ENCODE measurements at regions not wholly inside any gene's neighbourhood (a gene's known extent, or its start where the extent isn't known, plus 50 kb on each side); places are given as distances from the start of the nearest gene placed in this dataset.

GRCh38 chr10:4427532-4427931, 398.5 kb upstream of the AKR1E2 start:
- Mint-ChIP-seq H3K27ac (ENCODE audit: unreplicated experiment) (no peak overlapping the region), H3K36me3 (ENCODE audit: low read depth, unreplicated experiment) (no peaks in the 10 kb centered on the region), H3K9me3 (ENCODE audit: unreplicated experiment) (no peaks in the 10 kb centered on the region), H3K4me1 (ENCODE audit: unreplicated experiment) (no peaks in the 10 kb centered on the region), H3K27me3 (ENCODE audit: unreplicated experiment) (no peaks in the 10 kb centered on the region), H3K4me3 (ENCODE audit: unreplicated experiment) (no peak overlapping the region)
- DNase-seq (ENCODE audit: low spot score): no peak
- TF ChIP-seq CTCF (IDR thresholded peaks at IDR 0.05; ENCODE audit: unreplicated experiment): no peak

GRCh38 chr10:4426866-4427265, 399.1 kb upstream of the AKR1E2 start:
- no peaks in the 10 kb centered on the region for H3K9me3 Mint-ChIP-seq (ENCODE audit: unreplicated experiment)
- H3K27me3 Mint-ChIP-seq (ENCODE audit: unreplicated experiment): no peaks in the 10 kb centered on the region
- no peaks in the 10 kb centered on the region for H3K36me3 Mint-ChIP-seq (ENCODE audit: low read depth, unreplicated experiment)
- H3K27ac Mint-ChIP-seq (ENCODE audit: unreplicated experiment): no peak overlapping the region
- no peaks in the 10 kb centered on the region for H3K4me1 Mint-ChIP-seq (ENCODE audit: unreplicated experiment)
- no peak for TF ChIP-seq CTCF (IDR thresholded peaks at IDR 0.05; ENCODE audit: unreplicated experiment)
- DNase-seq (ENCODE audit: low spot score): no peak
- no peak overlapping the region for H3K4me3 Mint-ChIP-seq (ENCODE audit: unreplicated experiment)

- no peaks in the 10 kb centered on the region for H3K4me1 Mint-ChIP-seq (ENCODE audit: unreplicated experiment)
- no peaks in the 10 kb centered on the region for H3K36me3 Mint-ChIP-seq (ENCODE audit: low read depth, unreplicated experiment)
- no peak overlapping the region for H3K27ac Mint-ChIP-seq (ENCODE audit: unreplicated experiment)
- H3K27me3 Mint-ChIP-seq (ENCODE audit: unreplicated experiment): peaks cover 2% of the 10 kb centered on the region
- no peak for DNase-seq (ENCODE audit: low spot score)
- no peak overlapping the region for H3K4me3 Mint-ChIP-seq (ENCODE audit: unreplicated experiment)
- H3K9me3 Mint-ChIP-seq (ENCODE audit: unreplicated experiment): no peaks in the 10 kb centered on the region
- no peak for TF ChIP-seq CTCF (IDR thresholded peaks at IDR 0.05; ENCODE audit: unreplicated experiment)
These were observed 416.7 kb upstream of the AKR1E2 start for GRCh38 chr10:4409319-4409718.

- no peak overlapping the region for H3K27ac Mint-ChIP-seq (ENCODE audit: unreplicated experiment)
- no peaks in the 10 kb centered on the region for H3K9me3 Mint-ChIP-seq (ENCODE audit: unreplicated experiment)
- peaks cover 2% of the 10 kb centered on the region for H3K27me3 Mint-ChIP-seq (ENCODE audit: unreplicated experiment)
- H3K4me1 Mint-ChIP-seq (ENCODE audit: unreplicated experiment): no peaks in the 10 kb centered on the region
- no peak overlapping the region for H3K4me3 Mint-ChIP-seq (ENCODE audit: unreplicated experiment)
- no peak for TF ChIP-seq CTCF (IDR thresholded peaks at IDR 0.05; ENCODE audit: unreplicated experiment)
- H3K36me3 Mint-ChIP-seq (ENCODE audit: low read depth, unreplicated experiment): no peaks in the 10 kb centered on the region
- DNase-seq (ENCODE audit: low spot score): no peak
These were observed 418.2 kb upstream of the AKR1E2 start for GRCh38 chr10:4407783-4408182.

- H3K4me1 Mint-ChIP-seq (ENCODE audit: unreplicated experiment): no peaks in the 10 kb centered on the region
- no peaks in the 10 kb centered on the region for H3K36me3 Mint-ChIP-seq (ENCODE audit: low read depth, unreplicated experiment)
- H3K9me3 Mint-ChIP-seq (ENCODE audit: unreplicated experiment): no peaks in the 10 kb centered on the region
- DNase-seq (ENCODE audit: low spot score): no peak
- no peak overlapping the region for H3K27ac Mint-ChIP-seq (ENCODE audit: unreplicated experiment)
- no peak for TF ChIP-seq CTCF (IDR thresholded peaks at IDR 0.05; ENCODE audit: unreplicated experiment)
- peaks cover 2% of the 10 kb centered on the region for H3K27me3 Mint-ChIP-seq (ENCODE audit: unreplicated experiment)
- no peak overlapping the region for H3K4me3 Mint-ChIP-seq (ENCODE audit: unreplicated experiment)
These were observed 420.2 kb upstream of the AKR1E2 start for GRCh38 chr10:4405828-4406227.

Measured in endothelial cell (in vitro differentiated cells).